ENCODE measurements at regions not wholly inside any gene's neighbourhood (a gene's known extent, or its start where the extent isn't known, plus 50 kb on each side); places are given as distances from the start of the nearest gene placed in this dataset.

- no peaks in the 10 kb centered on the region for H3K4me1 ChIP-seq
- no peak overlapping the region for H3K4me3 ChIP-seq
- no peak for DNase-seq (ENCODE audit: low spot score)
- no peak overlapping the region for H3K27ac ChIP-seq
- no peak for TF ChIP-seq CTCF (IDR thresholded peaks at IDR 0.05)
- H3K27me3 ChIP-seq: no peaks in the 10 kb centered on the region
- H3K36me3 ChIP-seq: no peaks in the 10 kb centered on the region
- no peaks in the 10 kb centered on the region for H3K9me3 ChIP-seq
Measured at GRCh38 chr22:47379037-47379436, 616.6 kb downstream of the TBC1D22A start.

- Histone ChIP-seq H3K4me1 (no peaks in the 10 kb centered on the region), H3K36me3 (no peaks in the 10 kb centered on the region), H3K4me3 (no peak overlapping the region), H3K27me3 (no peaks in the 10 kb centered on the region), H3K27ac (no peak overlapping the region), H3K9me3 (no peaks in the 10 kb centered on the region)
- no peak for TF ChIP-seq CTCF (IDR thresholded peaks at IDR 0.05)
- no peak for DNase-seq (ENCODE audit: low spot score)
Measured at GRCh38 chr22:47377926-47378560, 615.6 kb downstream of the TBC1D22A start.

GRCh38 chr22:47376901-47377505 is 614.6 kb downstream of the TBC1D22A start:
- no peaks in the 10 kb centered on the region for H3K9me3 ChIP-seq
- H3K36me3 ChIP-seq: no peaks in the 10 kb centered on the region
- H3K27ac ChIP-seq: no peak overlapping the region
- no peak overlapping the region for H3K4me3 ChIP-seq
- no peaks in the 10 kb centered on the region for H3K27me3 ChIP-seq
- no peaks in the 10 kb centered on the region for H3K4me1 ChIP-seq
- DNase-seq (ENCODE audit: low spot score): no peak
- no peak for TF ChIP-seq CTCF (IDR thresholded peaks at IDR 0.05)

GRCh38 chr22:47376322-47376700 is 613.9 kb downstream of the TBC1D22A start:
- Histone ChIP-seq H3K36me3 (no peaks in the 10 kb centered on the region), H3K9me3 (no peaks in the 10 kb centered on the region), H3K27ac (no peak overlapping the region), H3K4me3 (no peak overlapping the region), H3K4me1 (no peaks in the 10 kb centered on the region), H3K27me3 (no peaks in the 10 kb centered on the region)
- TF ChIP-seq CTCF (IDR thresholded peaks at IDR 0.05): no peak
- DNase-seq (ENCODE audit: low spot score): no peak

GRCh38 chr22:47375621-47376321 is 613.3 kb downstream of the TBC1D22A start:
- H3K4me1 ChIP-seq: no peaks in the 10 kb centered on the region
- no peak overlapping the region for H3K4me3 ChIP-seq
- TF ChIP-seq CTCF (IDR thresholded peaks at IDR 0.05): no peak
- no peaks in the 10 kb centered on the region for H3K9me3 ChIP-seq
- H3K36me3 ChIP-seq: no peaks in the 10 kb centered on the region
- no peak for DNase-seq (ENCODE audit: low spot score)
- H3K27me3 ChIP-seq: no peaks in the 10 kb centered on the region
- no peak overlapping the region for H3K27ac ChIP-seq

Measured in right atrium auricular region (tissue), 2 donors.